ENCODE measurements at regions not wholly inside any gene's neighbourhood (a gene's known extent, or its start where the extent isn't known, plus 50 kb on each side); places are given as distances from the start of the nearest gene placed in this dataset.

DNA sequence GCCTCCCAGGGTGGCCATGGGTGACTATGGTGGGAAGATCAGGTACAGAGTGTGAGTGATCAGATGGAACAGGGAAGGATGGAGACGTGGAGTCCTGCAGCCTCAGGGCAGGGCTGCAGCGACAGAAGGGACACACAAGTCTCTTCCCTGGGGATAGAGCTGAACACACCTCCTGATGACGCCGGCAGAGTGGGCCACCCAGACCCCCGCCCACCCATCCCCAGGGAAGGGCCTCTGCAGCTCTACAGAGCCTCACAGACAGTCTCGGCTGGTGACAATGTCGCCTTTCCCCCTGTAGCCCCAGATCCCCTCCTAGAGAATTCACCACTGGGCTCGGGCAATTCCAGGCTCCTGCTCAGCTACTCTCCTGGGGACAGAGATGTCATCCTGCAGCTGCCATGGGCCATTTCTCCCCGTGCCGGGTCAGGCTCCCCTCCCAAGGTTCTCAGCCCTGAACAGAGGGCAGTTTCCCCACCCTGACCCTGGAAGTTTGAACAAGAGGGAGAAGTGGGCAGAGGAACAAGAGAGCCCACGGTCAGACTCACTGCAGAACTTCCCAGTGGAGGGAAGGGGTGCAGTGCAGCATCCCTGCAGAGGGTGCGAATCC lies 115.7 kb downstream of the NCOR2 start:
- TF ChIP-seq, protein P1, sequence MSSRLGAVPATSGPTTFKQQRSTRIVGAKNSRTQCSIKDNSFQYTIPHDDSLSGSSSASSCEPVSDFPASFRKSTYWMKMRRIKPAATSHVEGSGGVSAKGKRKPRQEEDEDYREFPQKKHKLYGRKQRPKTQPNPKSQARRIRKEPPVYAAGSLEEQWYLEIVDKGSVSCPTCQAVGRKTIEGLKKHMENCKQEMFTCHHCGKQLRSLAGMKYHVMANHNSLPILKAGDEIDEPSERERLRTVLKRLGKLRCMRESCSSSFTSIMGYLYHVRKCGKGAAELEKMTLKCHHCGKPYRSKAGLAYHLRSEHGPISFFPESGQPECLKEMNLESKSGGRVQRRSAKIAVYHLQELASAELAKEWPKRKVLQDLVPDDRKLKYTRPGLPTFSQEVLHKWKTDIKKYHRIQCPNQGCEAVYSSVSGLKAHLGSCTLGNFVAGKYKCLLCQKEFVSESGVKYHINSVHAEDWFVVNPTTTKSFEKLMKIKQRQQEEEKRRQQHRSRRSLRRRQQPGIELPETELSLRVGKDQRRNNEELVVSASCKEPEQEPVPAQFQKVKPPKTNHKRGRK (CRISPR knock-in tag; IDR thresholded peaks at IDR 0.05; ENCODE audit: borderline replicate concordance), result no peak
- TF ChIP-seq, protein P2, sequence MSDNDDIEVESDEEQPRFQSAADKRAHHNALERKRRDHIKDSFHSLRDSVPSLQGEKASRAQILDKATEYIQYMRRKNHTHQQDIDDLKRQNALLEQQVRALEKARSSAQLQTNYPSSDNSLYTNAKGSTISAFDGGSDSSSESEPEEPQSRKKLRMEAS (CRISPR knock-in tag; IDR thresholded peaks at IDR 0.05), result no peak
- no peak for TF ChIP-seq NFE2L1 (CRISPR knock-in tag; IDR thresholded peaks at IDR 0.05)
- no peak for TF ChIP-seq ZNF396 (CRISPR knock-in tag; IDR thresholded peaks at IDR 0.05; ENCODE audit: borderline replicate concordance)
- TF ChIP-seq, protein P3, sequence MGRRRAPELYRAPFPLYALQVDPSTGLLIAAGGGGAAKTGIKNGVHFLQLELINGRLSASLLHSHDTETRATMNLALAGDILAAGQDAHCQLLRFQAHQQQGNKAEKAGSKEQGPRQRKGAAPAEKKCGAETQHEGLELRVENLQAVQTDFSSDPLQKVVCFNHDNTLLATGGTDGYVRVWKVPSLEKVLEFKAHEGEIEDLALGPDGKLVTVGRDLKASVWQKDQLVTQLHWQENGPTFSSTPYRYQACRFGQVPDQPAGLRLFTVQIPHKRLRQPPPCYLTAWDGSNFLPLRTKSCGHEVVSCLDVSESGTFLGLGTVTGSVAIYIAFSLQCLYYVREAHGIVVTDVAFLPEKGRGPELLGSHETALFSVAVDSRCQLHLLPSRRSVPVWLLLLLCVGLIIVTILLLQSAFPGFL (CRISPR knock-in tag; IDR thresholded peaks at IDR 0.05; ENCODE audit: borderline replicate concordance), result no peak
- TF ChIP-seq IRF2 (CRISPR knock-in tag; IDR thresholded peaks at IDR 0.05; ENCODE audit: borderline replicate concordance, low read depth), result no peak
- TF ChIP-seq, protein P4, sequence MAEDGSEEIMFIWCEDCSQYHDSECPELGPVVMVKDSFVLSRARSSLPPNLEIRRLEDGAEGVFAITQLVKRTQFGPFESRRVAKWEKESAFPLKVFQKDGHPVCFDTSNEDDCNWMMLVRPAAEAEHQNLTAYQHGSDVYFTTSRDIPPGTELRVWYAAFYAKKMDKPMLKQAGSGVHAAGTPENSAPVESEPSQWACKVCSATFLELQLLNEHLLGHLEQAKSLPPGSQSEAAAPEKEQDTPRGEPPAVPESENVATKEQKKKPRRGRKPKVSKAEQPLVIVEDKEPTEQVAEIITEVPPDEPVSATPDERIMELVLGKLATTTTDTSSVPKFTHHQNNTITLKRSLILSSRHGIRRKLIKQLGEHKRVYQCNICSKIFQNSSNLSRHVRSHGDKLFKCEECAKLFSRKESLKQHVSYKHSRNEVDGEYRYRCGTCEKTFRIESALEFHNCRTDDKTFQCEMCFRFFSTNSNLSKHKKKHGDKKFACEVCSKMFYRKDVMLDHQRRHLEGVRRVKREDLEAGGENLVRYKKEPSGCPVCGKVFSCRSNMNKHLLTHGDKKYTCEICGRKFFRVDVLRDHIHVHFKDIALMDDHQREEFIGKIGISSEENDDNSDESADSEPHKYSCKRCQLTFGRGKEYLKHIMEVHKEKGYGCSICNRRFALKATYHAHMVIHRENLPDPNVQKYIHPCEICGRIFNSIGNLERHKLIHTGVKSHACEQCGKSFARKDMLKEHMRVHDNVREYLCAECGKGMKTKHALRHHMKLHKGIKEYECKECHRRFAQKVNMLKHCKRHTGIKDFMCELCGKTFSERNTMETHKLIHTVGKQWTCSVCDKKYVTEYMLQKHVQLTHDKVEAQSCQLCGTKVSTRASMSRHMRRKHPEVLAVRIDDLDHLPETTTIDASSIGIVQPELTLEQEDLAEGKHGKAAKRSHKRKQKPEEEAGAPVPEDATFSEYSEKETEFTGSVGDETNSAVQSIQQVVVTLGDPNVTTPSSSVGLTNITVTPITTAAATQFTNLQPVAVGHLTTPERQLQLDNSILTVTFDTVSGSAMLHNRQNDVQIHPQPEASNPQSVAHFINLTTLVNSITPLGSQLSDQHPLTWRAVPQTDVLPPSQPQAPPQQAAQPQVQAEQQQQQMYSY (CRISPR knock-in tag; IDR thresholded peaks at IDR 0.05), result no peak
- no peak for TF ChIP-seq ZBTB21 (CRISPR knock-in tag; IDR thresholded peaks at IDR 0.05; ENCODE audit: borderline replicate concordance)
- TF ChIP-seq, protein P5, sequence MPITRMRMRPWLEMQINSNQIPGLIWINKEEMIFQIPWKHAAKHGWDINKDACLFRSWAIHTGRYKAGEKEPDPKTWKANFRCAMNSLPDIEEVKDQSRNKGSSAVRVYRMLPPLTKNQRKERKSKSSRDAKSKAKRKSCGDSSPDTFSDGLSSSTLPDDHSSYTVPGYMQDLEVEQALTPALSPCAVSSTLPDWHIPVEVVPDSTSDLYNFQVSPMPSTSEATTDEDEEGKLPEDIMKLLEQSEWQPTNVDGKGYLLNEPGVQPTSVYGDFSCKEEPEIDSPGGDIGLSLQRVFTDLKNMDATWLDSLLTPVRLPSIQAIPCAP (CRISPR knock-in tag; IDR thresholded peaks at IDR 0.05), result no peak
- TF ChIP-seq PRRX2 (CRISPR knock-in tag; IDR thresholded peaks at IDR 0.05), result no peak
- no peak for TF ChIP-seq NR3C1 (CRISPR knock-in tag; conservative IDR thresholded peaks at IDR 0.05; ENCODE audit: low read depth)
- TF ChIP-seq ZNF317 (CRISPR knock-in tag; IDR thresholded peaks at IDR 0.05; ENCODE audit: borderline replicate concordance, low read depth), result no peak
- H3K27ac Mint-ChIP-seq, result peak overlapping the region; percentile 85; the same call in 1 of the 2 replicates
- ATAC-seq (no peak), DNase-seq (ENCODE audit: low spot score) (no peak)
- H3K4me1 Mint-ChIP-seq, result peaks cover 13% of the 10 kb centered on the region
- peaks cover 19% of the 10 kb centered on the region; the same call in 1 of the 2 replicates for H3K36me3 Mint-ChIP-seq
- H3K9me3 Mint-ChIP-seq, result no peaks in the 10 kb centered on the region
- ChIA-PET POLR2A (interaction anchor here (0.8 kb wide), 1 partner anchor 53 kb away, joined by 3 read pairs; no protein-coding TSS in a partner anchor), CTCF (interaction anchor here (1.5 kb wide), 1 partner anchor 57 kb away, joined by 3 read pairs; no protein-coding TSS in a partner anchor)
- H3K27me3 Mint-ChIP-seq (ENCODE audit: low read depth), result no peaks in the 10 kb centered on the region
- no peak overlapping the region for H3K4me3 Mint-ChIP-seq

DNA sequence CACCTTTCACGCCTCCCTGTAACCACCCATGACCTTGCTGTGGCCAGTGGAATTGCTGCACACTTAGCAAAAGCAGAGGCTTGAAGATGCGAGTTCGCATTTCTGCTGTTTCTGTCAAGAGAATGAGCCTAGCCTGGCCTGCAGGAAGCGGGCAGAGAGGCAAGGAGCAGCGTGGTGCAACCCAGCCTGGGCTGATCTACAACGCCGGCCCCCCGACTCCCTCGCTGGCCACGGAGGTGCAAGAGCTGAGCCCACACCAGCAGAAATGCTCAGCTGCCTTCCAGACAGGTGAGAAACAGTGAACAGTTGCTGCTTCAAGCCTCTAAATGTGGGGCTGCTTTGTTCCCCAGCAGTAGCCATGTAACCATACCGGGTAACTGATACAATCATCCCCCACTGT lies 116.4 kb downstream of the NCOR2 start:
- Mint-ChIP-seq H3K4me1 (peaks cover 13% of the 10 kb centered on the region), H3K27me3 (ENCODE audit: low read depth) (no peaks in the 10 kb centered on the region), H3K9me3 (no peaks in the 10 kb centered on the region), H3K27ac (no peak overlapping the region; the same call in 1 of the 2 replicates), H3K4me3 (no peak overlapping the region), H3K36me3 (peaks cover 15% of the 10 kb centered on the region; the same call in 1 of the 2 replicates)
- CTCF ChIA-PET, result interaction anchor here (1.4 kb wide), 1 partner anchor 52 kb away, joined by 4 read pairs; no protein-coding TSS in a partner anchor
- DNase-seq (ENCODE audit: low spot score) (no peak), ATAC-seq (no peak)
- POLR2A ChIA-PET, result interaction anchor here (1.0 kb wide), 1 partner anchor 72 kb away, joined by 3 read pairs; no protein-coding TSS in a partner anchor
- TF ChIP-seq, protein P6, sequence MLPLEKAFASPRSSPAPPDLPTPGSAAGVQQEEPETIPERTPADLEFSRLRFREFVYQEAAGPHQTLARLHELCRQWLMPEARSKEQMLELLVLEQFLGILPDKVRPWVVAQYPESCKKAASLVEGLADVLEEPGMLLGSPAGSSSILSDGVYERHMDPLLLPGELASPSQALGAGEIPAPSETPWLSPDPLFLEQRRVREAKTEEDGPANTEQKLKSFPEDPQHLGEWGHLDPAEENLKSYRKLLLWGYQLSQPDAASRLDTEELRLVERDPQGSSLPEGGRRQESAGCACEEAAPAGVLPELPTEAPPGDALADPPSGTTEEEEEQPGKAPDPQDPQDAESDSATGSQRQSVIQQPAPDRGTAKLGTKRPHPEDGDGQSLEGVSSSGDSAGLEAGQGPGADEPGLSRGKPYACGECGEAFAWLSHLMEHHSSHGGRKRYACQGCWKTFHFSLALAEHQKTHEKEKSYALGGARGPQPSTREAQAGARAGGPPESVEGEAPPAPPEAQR (CRISPR knock-in tag; IDR thresholded peaks at IDR 0.05), result no peak
- TF ChIP-seq, protein P7, sequence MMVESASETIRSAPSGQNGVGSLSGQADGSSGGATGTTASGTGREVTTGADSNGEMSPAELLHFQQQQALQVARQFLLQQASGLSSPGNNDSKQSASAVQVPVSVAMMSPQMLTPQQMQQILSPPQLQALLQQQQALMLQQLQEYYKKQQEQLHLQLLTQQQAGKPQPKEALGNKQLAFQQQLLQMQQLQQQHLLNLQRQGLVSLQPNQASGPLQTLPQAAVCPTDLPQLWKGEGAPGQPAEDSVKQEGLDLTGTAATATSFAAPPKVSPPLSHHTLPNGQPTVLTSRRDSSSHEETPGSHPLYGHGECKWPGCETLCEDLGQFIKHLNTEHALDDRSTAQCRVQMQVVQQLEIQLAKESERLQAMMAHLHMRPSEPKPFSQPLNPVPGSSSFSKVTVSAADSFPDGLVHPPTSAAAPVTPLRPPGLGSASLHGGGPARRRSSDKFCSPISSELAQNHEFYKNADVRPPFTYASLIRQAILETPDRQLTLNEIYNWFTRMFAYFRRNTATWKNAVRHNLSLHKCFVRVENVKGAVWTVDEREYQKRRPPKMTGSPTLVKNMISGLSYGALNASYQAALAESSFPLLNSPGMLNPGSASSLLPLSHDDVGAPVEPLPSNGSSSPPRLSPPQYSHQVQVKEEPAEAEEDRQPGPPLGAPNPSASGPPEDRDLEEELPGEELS (CRISPR knock-in tag; IDR thresholded peaks at IDR 0.05), result no peak
- TF ChIP-seq NFYB (CRISPR knock-in tag; conservative IDR thresholded peaks at IDR 0.05; ENCODE audit: low read depth), result no peak
- no peak for TF ChIP-seq ZNF317 (CRISPR knock-in tag; IDR thresholded peaks at IDR 0.05; ENCODE audit: borderline replicate concordance, low read depth)
- TF ChIP-seq, protein P8, sequence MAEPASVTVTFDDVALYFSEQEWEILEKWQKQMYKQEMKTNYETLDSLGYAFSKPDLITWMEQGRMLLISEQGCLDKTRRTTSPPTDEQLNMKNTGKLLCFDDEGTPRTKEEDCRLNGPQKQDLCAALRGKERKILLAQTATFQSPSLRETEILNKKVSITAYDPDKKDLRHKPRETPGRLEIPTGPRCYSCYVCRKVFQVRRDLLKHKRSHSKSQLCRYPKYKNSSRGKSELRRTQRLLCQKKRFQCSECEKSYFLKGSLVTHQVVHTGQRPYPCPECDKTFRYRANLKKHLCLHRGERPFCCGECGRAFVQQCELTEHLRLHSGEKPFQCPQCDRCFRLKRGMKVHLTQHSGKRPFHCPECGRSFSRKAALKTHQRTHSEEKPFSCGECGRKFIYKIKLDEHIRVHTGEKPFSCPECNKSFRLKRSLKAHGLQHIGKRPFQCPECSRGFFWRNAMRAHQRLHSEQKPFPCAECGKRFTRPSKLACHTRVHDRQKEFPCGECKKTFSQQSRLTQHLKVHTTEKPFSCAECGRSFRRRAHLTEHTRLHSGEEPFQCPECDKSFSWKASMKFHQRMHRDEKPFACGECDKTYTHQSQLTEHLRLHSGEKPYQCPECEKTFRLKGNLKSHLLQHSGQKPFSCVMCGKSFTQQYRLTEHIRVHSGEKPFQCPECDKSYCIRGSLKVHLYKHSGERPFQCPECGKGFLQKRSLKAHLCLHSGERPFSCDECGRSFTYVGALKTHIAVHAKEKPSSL (CRISPR knock-in tag; conservative IDR thresholded peaks at IDR 0.05), result no peak
- TF ChIP-seq, protein P9, sequence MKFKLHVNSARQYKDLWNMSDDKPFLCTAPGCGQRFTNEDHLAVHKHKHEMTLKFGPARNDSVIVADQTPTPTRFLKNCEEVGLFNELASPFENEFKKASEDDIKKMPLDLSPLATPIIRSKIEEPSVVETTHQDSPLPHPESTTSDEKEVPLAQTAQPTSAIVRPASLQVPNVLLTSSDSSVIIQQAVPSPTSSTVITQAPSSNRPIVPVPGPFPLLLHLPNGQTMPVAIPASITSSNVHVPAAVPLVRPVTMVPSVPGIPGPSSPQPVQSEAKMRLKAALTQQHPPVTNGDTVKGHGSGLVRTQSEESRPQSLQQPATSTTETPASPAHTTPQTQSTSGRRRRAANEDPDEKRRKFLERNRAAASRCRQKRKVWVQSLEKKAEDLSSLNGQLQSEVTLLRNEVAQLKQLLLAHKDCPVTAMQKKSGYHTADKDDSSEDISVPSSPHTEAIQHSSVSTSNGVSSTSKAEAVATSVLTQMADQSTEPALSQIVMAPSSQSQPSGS (CRISPR knock-in tag; IDR thresholded peaks at IDR 0.05; ENCODE audit: borderline replicate concordance, low read depth), result no peak

All from WTC11 (cell line).